ENCODE measurements at regions not wholly inside any gene's neighbourhood (a gene's known extent, or its start where the extent isn't known, plus 50 kb on each side); places are given as distances from the start of the nearest gene placed in this dataset.

- peaks cover 18% of the 10 kb centered on the region for H3K4me1 Mint-ChIP-seq
- TF ChIP-seq CTCF (IDR thresholded peaks at IDR 0.05) = no peak
- no peaks in the 10 kb centered on the region for H3K36me3 Mint-ChIP-seq (ENCODE audit: low read depth)
- H3K27ac Mint-ChIP-seq = no peak overlapping the region
- H3K9me3 Mint-ChIP-seq = peaks cover 49% of the 10 kb centered on the region
- peaks cover 12% of the 10 kb centered on the region for H3K27me3 Mint-ChIP-seq (ENCODE audit: low read depth, poor library complexity)
- no peak for DNase-seq
- H3K4me3 Mint-ChIP-seq = no peak overlapping the region
Measured at GRCh38 chrX:40496728-40497127, 84.0 kb upstream of the ATP6AP2 start.

- DNase-seq = no peak
- Mint-ChIP-seq H3K36me3 (ENCODE audit: low read depth) (no peaks in the 10 kb centered on the region), H3K4me1 (peaks cover 11% of the 10 kb centered on the region), H3K4me3 (no peak overlapping the region), H3K27ac (no peak overlapping the region), H3K9me3 (peaks cover 47% of the 10 kb centered on the region), H3K27me3 (ENCODE audit: low read depth, poor library complexity) (peaks cover 10% of the 10 kb centered on the region)
- no peak for TF ChIP-seq CTCF (IDR thresholded peaks at IDR 0.05)
Measured at GRCh38 chrX:40495659-40496058, 85.1 kb upstream of the ATP6AP2 start.

GRCh38 chrX:40494005-40494404 is 86.8 kb upstream of the ATP6AP2 start:
- Mint-ChIP-seq H3K4me3 (no peak overlapping the region), H3K27me3 (ENCODE audit: low read depth, poor library complexity) (peaks cover 11% of the 10 kb centered on the region), H3K9me3 (peaks cover 50% of the 10 kb centered on the region), H3K4me1 (peaks cover 8% of the 10 kb centered on the region), H3K27ac (no peak overlapping the region), H3K36me3 (ENCODE audit: low read depth) (no peaks in the 10 kb centered on the region)
- no peak for TF ChIP-seq CTCF (IDR thresholded peaks at IDR 0.05)
- no peak for DNase-seq

GRCh38 chrX:40488296-40488695 is 92.5 kb upstream of the ATP6AP2 start:
- H3K27me3 Mint-ChIP-seq (ENCODE audit: low read depth, poor library complexity) = peaks cover 8% of the 10 kb centered on the region
- no peak for TF ChIP-seq CTCF (IDR thresholded peaks at IDR 0.05)
- no peak for DNase-seq
- H3K27ac Mint-ChIP-seq = no peak overlapping the region
- H3K9me3 Mint-ChIP-seq = peaks cover 56% of the 10 kb centered on the region
- no peaks in the 10 kb centered on the region for H3K36me3 Mint-ChIP-seq (ENCODE audit: low read depth)
- no peak overlapping the region for H3K4me3 Mint-ChIP-seq
- peaks cover 5% of the 10 kb centered on the region for H3K4me1 Mint-ChIP-seq

GRCh38 chrX:40485973-40486372 is 94.8 kb upstream of the ATP6AP2 start:
- Mint-ChIP-seq H3K27me3 (ENCODE audit: low read depth, poor library complexity) (peaks cover 8% of the 10 kb centered on the region), H3K9me3 (peaks cover 62% of the 10 kb centered on the region), H3K4me3 (no peak overlapping the region), H3K36me3 (ENCODE audit: low read depth) (no peaks in the 10 kb centered on the region), H3K4me1 (peaks cover 5% of the 10 kb centered on the region), H3K27ac (no peak overlapping the region)
- DNase-seq = no peak
- no peak for TF ChIP-seq CTCF (IDR thresholded peaks at IDR 0.05)

- no peak overlapping the region for H3K27ac Mint-ChIP-seq
- no peaks in the 10 kb centered on the region for H3K36me3 Mint-ChIP-seq (ENCODE audit: low read depth)
- H3K9me3 Mint-ChIP-seq = peaks cover 66% of the 10 kb centered on the region
- DNase-seq = no peak
- peaks cover 12% of the 10 kb centered on the region for H3K27me3 Mint-ChIP-seq (ENCODE audit: low read depth, poor library complexity)
- no peak for TF ChIP-seq CTCF (IDR thresholded peaks at IDR 0.05)
- H3K4me3 Mint-ChIP-seq = no peak overlapping the region
- H3K4me1 Mint-ChIP-seq = peaks cover 5% of the 10 kb centered on the region
Measured at GRCh38 chrX:40485102-40485826, 95.5 kb upstream of the ATP6AP2 start.

Data from nephron progenitor cell (in vitro differentiated cells).